H1 (cell line): ENCODE measurements at regions not wholly inside any gene's neighbourhood (a gene's known extent, or its start where the extent isn't known, plus 50 kb on each side); places are given as distances from the start of the nearest gene placed in this dataset.

ENCODE experiments used
- CTCF ChIA-PET: fragments of 300-600 bp; sonication (Branson Sonifier 250); formaldehyde crosslinking; loops from one replicate; lab custom pipeline; 2021; ENCODE audit not compliant: partially characterized antibody; lab: Charles Lee
- POLR2A ChIA-PET: fragments of 300-600 bp; sonication (Branson Sonifier 250); formaldehyde crosslinking; loops from one replicate; lab custom pipeline; 2021; ENCODE audit warnings: inconsistent platforms; ENCODE audit not compliant: partially characterized antibody; lab: Charles Lee
- DNase-seq, 2 experiments: peaks; one replicate each; pipeline versions ENCODE4 v3.0.0 to v3.0.0-alpha.2; 2010 to 2022; ENCODE audit warnings: low spot score in 2 of 2, low read depth in 1 of 2, mixed read lengths in 1 of 2
- FAIRE-seq: peaks from 2 replicates; lab custom pipeline; 2011; peaks lifted over from hg19 to GRCh38; lab: Jason Lieb, UNC
- H2AFZ ChIP-seq: 2 replicates; pipeline ENCODE4 v1.8.1; 2012; ENCODE audit warnings: low read length, inconsistent platforms
- H2AK5ac ChIP-seq: 2 replicates; pipeline ENCODE4 v1.6.1; 2013; ENCODE audit warnings: low read depth, low read length
- H2BK120ac ChIP-seq: replicated peaks from 2 replicates; pipeline ENCODE3; 2013; ENCODE audit warnings: low read depth, low read length, inconsistent platforms
- H2BK12ac ChIP-seq: 2 replicates; pipeline ENCODE4 v1.6.1; 2013; ENCODE audit warnings: low read depth, low read length
- H2BK15ac ChIP-seq: 2 replicates; pipeline ENCODE4 v1.6.1; 2013; ENCODE audit warnings: low read length
- H2BK20ac ChIP-seq: 2 replicates; pipeline ENCODE4 v1.6.1; 2013; ENCODE audit warnings: low read length
- H2BK5ac ChIP-seq: 2 replicates; pipeline ENCODE4 v1.6.1; 2013; ENCODE audit warnings: low read depth, low read length
- H3K14ac ChIP-seq: 2 replicates; pipeline ENCODE4 v1.6.1; 2013; ENCODE audit warnings: inconsistent platforms; ENCODE audit not compliant: insufficient read length
- H3K18ac ChIP-seq: 2 replicates; pipeline ENCODE4 v1.6.1; 2013; ENCODE audit warnings: low read length; ENCODE audit errors: extremely low read depth
- H3K23ac ChIP-seq: 2 replicates; pipeline ENCODE4 v1.6.1; 2013; ENCODE audit warnings: inconsistent platforms; ENCODE audit not compliant: insufficient read length
- H3K23me2 ChIP-seq: 2 replicates; pipeline ENCODE4 v1.6.1; 2013; ENCODE audit warnings: low read depth, low read length
- H3K27ac ChIP-seq: 2 replicates; pipeline ENCODE4 v1.6.1; 2011; ENCODE audit warnings: low read depth, low read length, inconsistent platforms
- H3K27me3 ChIP-seq, 4 experiments: replicated peaks in 1 of 4; 1 replicate in 1 of 4; 2 replicates in 3 of 4; pipeline versions ENCODE4 v1.6.1 to v1.8.1; 2011 to 2013; ENCODE audit warnings: low read length in 3 of 4, mild to moderate bottlenecking in 3 of 4, inconsistent platforms in 2 of 4, mixed read lengths in 2 of 4, moderate library complexity in 1 of 4; ENCODE audit not compliant: control insufficient read depth in 3 of 4, insufficient read depth in 3 of 4; ENCODE audit errors: extremely low read depth in 1 of 4
- H3K36me3 ChIP-seq, 4 experiments: 2 replicates each; pipeline versions ENCODE4 v1.6.1 to v1.8.1; 2011 to 2013; ENCODE audit warnings: mild to moderate bottlenecking in 4 of 4, low read length in 3 of 4, moderate library complexity in 2 of 4, control low read depth in 1 of 4, inconsistent platforms in 1 of 4; ENCODE audit not compliant: insufficient read depth in 4 of 4, control insufficient read depth in 2 of 4
- H3K4ac ChIP-seq: replicated peaks from 2 replicates; pipeline ENCODE3; 2013; ENCODE audit warnings: low read length, low read depth, mixed read lengths, inconsistent platforms; ENCODE audit not compliant: insufficient read length
- H3K4me1 ChIP-seq, 4 experiments: replicated peaks in 1 of 4; 1 replicate in 1 of 4; 2 replicates in 3 of 4; pipeline versions ENCODE4 v1.6.1 to v1.8.1; 2011 to 2013; ENCODE audit warnings: low read length in 3 of 4, inconsistent platforms in 2 of 4, mixed read lengths in 1 of 4; ENCODE audit not compliant: insufficient read depth in 4 of 4, control insufficient read depth in 3 of 4
- H3K4me2 ChIP-seq, 2 experiments: 2 replicates each; pipeline versions ENCODE4 v1.6.1 to v1.8.1; 2011 to 2013; ENCODE audit warnings: low read depth in 2 of 2, low read length in 2 of 2, control low read depth in 1 of 2, inconsistent platforms in 1 of 2, mild to moderate bottlenecking in 1 of 2; ENCODE audit not compliant: insufficient read depth in 1 of 2
- H3K4me3 ChIP-seq, 4 experiments: fragments of 200-600, 300-600 bp in 1 of 4; sonication (generic), shearing (Covaris generic), sonication (Bioruptor Twin) in 1 of 4; 2 replicates each; pipeline versions ENCODE4 v1.5.1 to v1.8.1; 2011 to 2016; ENCODE audit warnings: low read length in 4 of 4, low read depth in 3 of 4, control low read depth in 2 of 4, inconsistent platforms in 2 of 4, mild to moderate bottlenecking in 2 of 4, mixed read lengths in 1 of 4, moderate library complexity in 1 of 4; ENCODE audit not compliant: insufficient read depth in 2 of 4; ENCODE audit errors: extremely low read depth in 1 of 4
- H3K56ac ChIP-seq: replicated peaks from 2 replicates; pipeline ENCODE3; 2013; ENCODE audit warnings: low read depth, mild to moderate bottlenecking, mixed read lengths, low read length, inconsistent platforms; ENCODE audit not compliant: insufficient read length
- H3K79me1 ChIP-seq: 2 replicates; pipeline ENCODE4 v1.6.1; 2013; ENCODE audit warnings: low read depth, low read length, control low read depth
- H3K79me2 ChIP-seq, 2 experiments: 2 replicates each; pipeline versions ENCODE4 v1.6.1 to v1.8.1; 2012 to 2013; ENCODE audit warnings: low read length in 2 of 2, mild to moderate bottlenecking in 2 of 2, inconsistent platforms in 1 of 2; ENCODE audit not compliant: insufficient read depth in 2 of 2, control insufficient read depth in 1 of 2
- H3K9ac ChIP-seq, 4 experiments: replicated peaks in 1 of 4; 1 replicate in 1 of 4; 2 replicates in 3 of 4; pipeline versions ENCODE4 v1.6.1 to v1.8.1; 2011 to 2013; ENCODE audit warnings: low read depth in 3 of 4, low read length in 3 of 4, control low read depth in 2 of 4, mild to moderate bottlenecking in 2 of 4, moderate library complexity in 2 of 4, inconsistent platforms in 1 of 4; ENCODE audit errors: extremely low read depth in 1 of 4
- H3K9me3 ChIP-seq, 2 experiments: 2 replicates each; pipeline versions ENCODE4 v1.6.1 to v1.8.1; 2012 to 2013; ENCODE audit warnings: mild to moderate bottlenecking in 2 of 2, moderate library complexity in 2 of 2, control low read depth in 1 of 2, inconsistent platforms in 1 of 2, low read depth in 1 of 2, low read length in 1 of 2, mixed read lengths in 1 of 2; ENCODE audit not compliant: insufficient read depth in 2 of 2
- H4K20me1 ChIP-seq, 2 experiments: replicated peaks in 1 of 2; 2 replicates each; pipeline versions ENCODE3 to v1.8.1; 2011 to 2013; ENCODE audit warnings: inconsistent platforms in 2 of 2, low read length in 2 of 2, mild to moderate bottlenecking in 1 of 2; ENCODE audit not compliant: insufficient read depth in 2 of 2, control insufficient read depth in 1 of 2
- H4K5ac ChIP-seq: 2 replicates; pipeline ENCODE4 v1.6.1; 2013; ENCODE audit warnings: low read length, low read depth, mixed read lengths, inconsistent platforms; ENCODE audit not compliant: insufficient read length
- H4K8ac ChIP-seq: 2 replicates; pipeline ENCODE4 v1.8.0; 2013; ENCODE audit warnings: mild to moderate bottlenecking, moderate library complexity, low read length, inconsistent platforms; ENCODE audit not compliant: insufficient read depth; ENCODE audit errors: extremely low read depth
- H4K91ac ChIP-seq: replicated peaks from 2 replicates; pipeline ENCODE3; 2013; ENCODE audit warnings: low read length, mixed read lengths, inconsistent platforms; ENCODE audit not compliant: insufficient read length
- ASH2L ChIP-seq: fragments of 200-600, 300-600 bp; sonication (generic); IDR thresholded peaks from one replicate; pipeline ENCODE4 v1.7.1; 2017; ENCODE audit warnings: low read length
- CREB1 ChIP-seq: IDR thresholded peaks from 2 replicates; pipeline ENCODE4 v1.6.1; 2012; ENCODE audit warnings: inconsistent platforms
- EP300 ChIP-seq, 2 experiments: IDR thresholded peaks; 1 replicate in 1 of 2; 2 replicates in 1 of 2; pipeline ENCODE4 v1.6.1; 2011 to 2012; ENCODE audit warnings: low read depth in 2 of 2, low read length in 2 of 2, mild to moderate bottlenecking in 2 of 2, borderline replicate concordance in 1 of 2, inconsistent platforms in 1 of 2, moderate library complexity in 1 of 2
- KDM1A ChIP-seq: fragments of 200-600, 300-600 bp; sonication (generic); IDR thresholded peaks from 2 replicates; pipeline ENCODE4 v1.7.1; 2016; ENCODE audit warnings: mild to moderate bottlenecking, low read length, borderline replicate concordance
- RBBP5 ChIP-seq: IDR thresholded peaks from 2 replicates; pipeline ENCODE4 v1.7.1; 2012; ENCODE audit warnings: low read depth, mild to moderate bottlenecking, inconsistent platforms, low read length, moderate library complexity, borderline replicate concordance
- SIN3A ChIP-seq, 2 experiments: IDR thresholded peaks in 1 of 2; conservative IDR thresholded peaks in 1 of 2; 2 replicates each; pipeline ENCODE4 v1.6.1; 2011 to 2012; ENCODE audit warnings: low read length in 2 of 2, improper control_type of control experiment in 1 of 2, low read depth in 1 of 2, mild to moderate bottlenecking in 1 of 2
- TBP ChIP-seq: IDR thresholded peaks from 2 replicates; pipeline ENCODE4 v1.6.1; 2011; ENCODE audit warnings: low read depth, low read length, improper control_type of control experiment
- TCF12 ChIP-seq: IDR thresholded peaks from 2 replicates; pipeline ENCODE4 v1.6.1; 2011; ENCODE audit warnings: low read depth, mild to moderate bottlenecking, low read length
- WGBS, 2 experiments: shearing (Covaris generic) in 1 of 2; methylation state at CpG; one replicate each; pipeline versions ENCODE4 v1.1.6 to v1.1.7; 2013 to 2015; ENCODE audit warnings: low lambda C conversion rate in 2 of 2, mixed read lengths in 2 of 2, inconsistent platforms in 1 of 2, low coverage in 1 of 2, missing lambda C conversion rate in 1 of 2; ENCODE audit not compliant: insufficient replicate concordance in 2 of 2, insufficient coverage in 1 of 2, insufficient read length in 1 of 2; ENCODE audit errors: extremely low coverage in 1 of 2, missing lambda C conversion rate in 1 of 2; 5-methylcytosine and 5-hydroxymethylcytosine counted together
- TF ChIP-seq, protein P1 (sequence below): IDR thresholded peaks from 2 replicates; pipeline ENCODE4 v1.6.1; 2011; ENCODE audit warnings: low read length, improper control_type of control experiment
- TF ChIP-seq, protein P2 (sequence below): IDR thresholded peaks from 2 replicates; pipeline ENCODE4 v1.6.1; 2012; ENCODE audit warnings: inconsistent platforms
- TF ChIP-seq, protein P3 (sequence below), 3 experiments: IDR thresholded peaks; 1 replicate in 2 of 3; 2 replicates in 1 of 3; pipeline versions ENCODE4 v1.5.1 to v1.6.1; 2011; ENCODE audit warnings: low read length in 3 of 3, mild to moderate bottlenecking in 3 of 3, inconsistent platforms in 2 of 3, low read depth in 1 of 3, moderate library complexity in 1 of 3; ENCODE audit not compliant: insufficient read depth in 1 of 3; ENCODE audit errors: control extremely low read depth in 1 of 3

DNA sequence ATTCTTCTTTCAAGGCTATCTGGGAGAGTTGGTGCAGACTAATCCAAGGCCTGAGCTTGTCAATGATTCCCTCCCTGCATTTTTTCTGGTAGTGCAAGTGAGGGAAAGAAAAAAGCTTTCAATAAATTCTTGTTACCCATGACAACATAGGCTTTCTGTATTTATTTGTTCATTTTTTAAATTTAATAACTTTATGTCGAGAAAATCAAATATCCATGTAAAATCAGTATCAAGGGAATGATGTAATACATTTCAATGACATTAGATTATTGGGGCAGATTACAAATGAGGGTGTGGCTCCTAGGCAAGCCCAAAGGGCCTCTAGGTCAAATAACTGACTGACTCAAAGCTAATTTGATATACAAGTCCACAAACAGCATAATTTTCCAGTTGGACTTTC lies 104.0 kb downstream of the GJA1 start:
- Histone ChIP-seq H4K20me1 (no peaks in the 10 kb centered on the region), H3K79me2 (no peaks in the 10 kb centered on the region), H2BK15ac (no peak overlapping the region), H3K27me3 (no peaks in the 10 kb centered on the region), H3K14ac (no peak overlapping the region), H2BK12ac (no peak overlapping the region), H4K8ac (no peak overlapping the region), H3K36me3 (no peaks in the 10 kb centered on the region), H3K4me2 (no peak overlapping the region), H3K9me3 (no peaks in the 10 kb centered on the region), H2BK120ac (no peak overlapping the region), H3K4me3 (no peak overlapping the region), H3K27ac (no peak overlapping the region), H2AFZ (no peak overlapping the region), H3K4me1 (no peaks in the 10 kb centered on the region; a peak in 1 of 7 replicates), H3K4ac (no peak overlapping the region), H3K9ac (no peak overlapping the region), H4K5ac (no peak overlapping the region), H2AK5ac (no peak overlapping the region), H3K23me2 (no peaks in the 10 kb centered on the region), H3K79me1 (no peaks in the 10 kb centered on the region), H3K23ac (no peak overlapping the region), H2BK5ac (no peak overlapping the region), H3K56ac (no peak overlapping the region), H3K18ac (no peak overlapping the region), H2BK20ac (no peak overlapping the region), H4K91ac (no peak overlapping the region)
- ChIA-PET POLR2A (no interaction called here), CTCF (interaction anchor here (0.9 kb wide), 1 partner anchor 15 kb away, joined by 3 read pairs; no protein-coding TSS in a partner anchor)
- FAIRE-seq (no peak), DNase-seq (no peak)
- WGBS, 2 experiments: 93% methylated on average over 1 of the region's 1 CpG; no CpG with 5 or more reads in 1 of the 2 experiments
- no peak for TF ChIP-seq SIN3A (conservative IDR thresholded peaks at IDR 0.05 in 1 of 2, IDR thresholded peaks at IDR 0.05 in 1 of 2; ENCODE audit: low read depth in 1 of 2, low read length in 2 of 2)
- TF ChIP-seq ASH2L: no peak
- no peak for TF ChIP-seq KDM1A
- TF ChIP-seq, protein P1, sequence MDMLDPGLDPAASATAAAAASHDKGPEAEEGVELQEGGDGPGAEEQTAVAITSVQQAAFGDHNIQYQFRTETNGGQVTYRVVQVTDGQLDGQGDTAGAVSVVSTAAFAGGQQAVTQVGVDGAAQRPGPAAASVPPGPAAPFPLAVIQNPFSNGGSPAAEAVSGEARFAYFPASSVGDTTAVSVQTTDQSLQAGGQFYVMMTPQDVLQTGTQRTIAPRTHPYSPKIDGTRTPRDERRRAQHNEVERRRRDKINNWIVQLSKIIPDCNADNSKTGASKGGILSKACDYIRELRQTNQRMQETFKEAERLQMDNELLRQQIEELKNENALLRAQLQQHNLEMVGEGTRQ: no peak
- TF ChIP-seq CREB1: no peak
- TF ChIP-seq EP300 (IDR thresholded peaks at IDR 0.05; ENCODE audit: borderline replicate concordance in 1 of 2, low read depth in 2 of 2, low read length in 2 of 2): no peak
- no peak for TF ChIP-seq RBBP5
- TF ChIP-seq TBP: no peak
- no peak for TF ChIP-seq TCF12
- TF ChIP-seq, protein P2, sequence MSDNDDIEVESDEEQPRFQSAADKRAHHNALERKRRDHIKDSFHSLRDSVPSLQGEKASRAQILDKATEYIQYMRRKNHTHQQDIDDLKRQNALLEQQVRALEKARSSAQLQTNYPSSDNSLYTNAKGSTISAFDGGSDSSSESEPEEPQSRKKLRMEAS: no peak
- TF ChIP-seq, protein P3, sequence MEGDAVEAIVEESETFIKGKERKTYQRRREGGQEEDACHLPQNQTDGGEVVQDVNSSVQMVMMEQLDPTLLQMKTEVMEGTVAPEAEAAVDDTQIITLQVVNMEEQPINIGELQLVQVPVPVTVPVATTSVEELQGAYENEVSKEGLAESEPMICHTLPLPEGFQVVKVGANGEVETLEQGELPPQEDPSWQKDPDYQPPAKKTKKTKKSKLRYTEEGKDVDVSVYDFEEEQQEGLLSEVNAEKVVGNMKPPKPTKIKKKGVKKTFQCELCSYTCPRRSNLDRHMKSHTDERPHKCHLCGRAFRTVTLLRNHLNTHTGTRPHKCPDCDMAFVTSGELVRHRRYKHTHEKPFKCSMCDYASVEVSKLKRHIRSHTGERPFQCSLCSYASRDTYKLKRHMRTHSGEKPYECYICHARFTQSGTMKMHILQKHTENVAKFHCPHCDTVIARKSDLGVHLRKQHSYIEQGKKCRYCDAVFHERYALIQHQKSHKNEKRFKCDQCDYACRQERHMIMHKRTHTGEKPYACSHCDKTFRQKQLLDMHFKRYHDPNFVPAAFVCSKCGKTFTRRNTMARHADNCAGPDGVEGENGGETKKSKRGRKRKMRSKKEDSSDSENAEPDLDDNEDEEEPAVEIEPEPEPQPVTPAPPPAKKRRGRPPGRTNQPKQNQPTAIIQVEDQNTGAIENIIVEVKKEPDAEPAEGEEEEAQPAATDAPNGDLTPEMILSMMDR (IDR thresholded peaks at IDR 0.05; ENCODE audit: control extremely low read depth in 1 of 3, insufficient read depth in 1 of 3, low read depth in 1 of 3, low read length in 3 of 3): no peak
